IPS-15b (cell line): ENCODE measurements at regions not wholly inside any gene's neighbourhood (a gene's known extent, or its start where the extent isn't known, plus 50 kb on each side); places are given as distances from the start of the nearest gene placed in this dataset.

Experiments used
- H3K27me3 ChIP-seq: one replicate; pipeline ENCODE4 v1.6.1; 2013; ENCODE audit warnings: low read length; ENCODE audit not compliant: control insufficient read depth, insufficient read depth
- H3K36me3 ChIP-seq: one replicate; pipeline ENCODE4 v1.6.1; 2013; ENCODE audit warnings: low read length; ENCODE audit not compliant: control insufficient read depth, insufficient read depth
- H3K4me1 ChIP-seq: one replicate; pipeline ENCODE4 v1.6.1; 2013; ENCODE audit warnings: mild to moderate bottlenecking, low read length; ENCODE audit not compliant: control insufficient read depth, insufficient read depth
- H3K4me3 ChIP-seq: one replicate; pipeline ENCODE4 v1.5.1; 2013; ENCODE audit warnings: low read depth, low read length
- H3K9ac ChIP-seq: one replicate; pipeline ENCODE4 v1.6.1; 2013; ENCODE audit warnings: low read depth, mild to moderate bottlenecking, low read length
- H3K9me3 ChIP-seq: one replicate; pipeline ENCODE4 v1.6.1; 2013; ENCODE audit warnings: mild to moderate bottlenecking, low read length; ENCODE audit not compliant: control insufficient read depth, insufficient read depth

DNA sequence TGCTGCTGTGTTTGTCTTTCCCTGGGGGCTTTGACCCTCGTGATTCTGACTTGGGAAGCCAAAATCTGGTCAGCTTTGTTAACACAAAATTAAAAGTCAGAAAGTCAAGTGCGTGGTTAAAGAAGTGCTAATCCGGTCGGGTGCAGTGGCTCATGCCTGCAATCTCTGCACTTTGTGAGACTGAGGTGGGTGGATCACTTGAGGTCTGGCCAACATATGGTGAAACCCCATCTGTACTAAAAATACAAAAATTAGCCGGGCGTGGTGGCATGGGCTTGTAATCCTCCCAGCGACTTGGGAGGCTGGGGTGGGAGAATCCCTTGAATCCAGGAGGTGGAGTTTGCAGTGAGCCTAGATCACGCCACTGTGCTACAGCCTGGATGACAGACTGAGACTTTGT, 844.6 kb downstream of the VRK1 start:
- Histone ChIP-seq H3K4me1 (peaks cover 32% of the 10 kb centered on the region), H3K36me3 (no peaks in the 10 kb centered on the region), H3K9ac (no peak overlapping the region), H3K4me3 (no peak overlapping the region), H3K27me3 (no peaks in the 10 kb centered on the region), H3K9me3 (no peaks in the 10 kb centered on the region)

GRCh38 chr14:97642631-97643030, 845.4 kb downstream of the VRK1 start:
- no peak overlapping the region for H3K9ac ChIP-seq
- H3K27me3 ChIP-seq, result no peaks in the 10 kb centered on the region
- H3K36me3 ChIP-seq, result no peaks in the 10 kb centered on the region
- H3K4me3 ChIP-seq, result no peak overlapping the region
- H3K4me1 ChIP-seq, result peaks cover 25% of the 10 kb centered on the region
- H3K9me3 ChIP-seq, result no peaks in the 10 kb centered on the region

DNA sequence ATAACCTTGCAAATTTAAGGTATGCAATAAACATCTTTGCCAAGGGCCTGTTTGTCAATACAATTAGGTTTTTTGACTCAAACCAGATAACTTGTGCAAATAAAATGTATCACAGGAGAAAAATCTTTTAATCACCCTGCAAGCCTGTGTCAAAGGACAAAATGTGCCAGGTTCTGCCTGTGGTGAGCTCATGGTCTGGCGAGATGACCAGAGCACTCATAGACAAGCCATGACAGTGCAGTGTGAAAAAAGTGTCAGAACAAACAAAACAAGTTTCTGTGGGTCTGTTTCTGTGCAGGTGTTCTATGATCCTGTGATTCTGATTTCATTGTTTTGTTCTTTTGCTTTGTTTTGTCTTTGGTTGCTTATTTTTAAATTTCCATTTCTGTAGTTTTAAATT, 847.2 kb downstream of the VRK1 start:
- H3K27me3 ChIP-seq, result no peaks in the 10 kb centered on the region
- H3K4me3 ChIP-seq, result no peak overlapping the region
- no peaks in the 10 kb centered on the region for H3K36me3 ChIP-seq
- H3K4me1 ChIP-seq, result peaks cover 9% of the 10 kb centered on the region
- no peak overlapping the region for H3K9ac ChIP-seq
- H3K9me3 ChIP-seq, result no peaks in the 10 kb centered on the region

GRCh38 chr14:97649752-97650151, 852.6 kb downstream of the VRK1 start:
- Histone ChIP-seq H3K9ac (no peak overlapping the region), H3K36me3 (no peaks in the 10 kb centered on the region), H3K27me3 (no peaks in the 10 kb centered on the region), H3K4me1 (peaks cover under 1% of the 10 kb centered on the region), H3K9me3 (no peaks in the 10 kb centered on the region), H3K4me3 (no peak overlapping the region)

GRCh38 chr14:97655169-97655948, 858.2 kb downstream of the VRK1 start:
- H3K9ac ChIP-seq, result no peak overlapping the region
- H3K4me3 ChIP-seq, result no peak overlapping the region
- peaks cover 9% of the 10 kb centered on the region for H3K4me1 ChIP-seq
- H3K9me3 ChIP-seq, result no peaks in the 10 kb centered on the region
- no peaks in the 10 kb centered on the region for H3K36me3 ChIP-seq
- no peaks in the 10 kb centered on the region for H3K27me3 ChIP-seq

DNA sequence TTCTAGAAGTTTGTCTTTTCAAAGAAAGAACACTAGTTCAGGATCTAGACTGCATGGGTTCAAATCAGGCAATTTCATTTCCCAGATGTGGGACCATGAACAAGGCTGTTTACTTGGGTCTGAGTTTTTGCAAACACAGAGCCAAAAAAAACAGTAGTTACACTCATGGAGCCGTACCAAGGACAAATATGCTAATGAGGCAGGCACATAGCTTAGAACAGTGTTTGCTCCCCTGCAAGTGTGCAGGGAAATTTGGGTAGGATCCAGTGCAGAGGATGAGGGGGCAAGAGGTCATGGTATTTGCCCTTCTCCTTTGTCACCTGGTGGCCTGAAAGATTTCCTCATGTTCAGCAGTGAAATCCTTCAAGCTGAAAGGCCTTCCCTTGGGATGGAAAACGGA, 860.4 kb downstream of the VRK1 start:
- Histone ChIP-seq H3K27me3 (no peaks in the 10 kb centered on the region), H3K9me3 (no peaks in the 10 kb centered on the region), H3K36me3 (no peaks in the 10 kb centered on the region), H3K4me3 (no peak overlapping the region), H3K4me1 (peaks cover 9% of the 10 kb centered on the region), H3K9ac (no peak overlapping the region)

GRCh38 chr14:97687944-97688630, 890.9 kb downstream of the VRK1 start:
- Histone ChIP-seq H3K4me1 (peaks cover 5% of the 10 kb centered on the region), H3K9me3 (no peaks in the 10 kb centered on the region), H3K9ac (no peak overlapping the region), H3K4me3 (no peak overlapping the region), H3K27me3 (no peaks in the 10 kb centered on the region), H3K36me3 (no peaks in the 10 kb centered on the region)

DNA sequence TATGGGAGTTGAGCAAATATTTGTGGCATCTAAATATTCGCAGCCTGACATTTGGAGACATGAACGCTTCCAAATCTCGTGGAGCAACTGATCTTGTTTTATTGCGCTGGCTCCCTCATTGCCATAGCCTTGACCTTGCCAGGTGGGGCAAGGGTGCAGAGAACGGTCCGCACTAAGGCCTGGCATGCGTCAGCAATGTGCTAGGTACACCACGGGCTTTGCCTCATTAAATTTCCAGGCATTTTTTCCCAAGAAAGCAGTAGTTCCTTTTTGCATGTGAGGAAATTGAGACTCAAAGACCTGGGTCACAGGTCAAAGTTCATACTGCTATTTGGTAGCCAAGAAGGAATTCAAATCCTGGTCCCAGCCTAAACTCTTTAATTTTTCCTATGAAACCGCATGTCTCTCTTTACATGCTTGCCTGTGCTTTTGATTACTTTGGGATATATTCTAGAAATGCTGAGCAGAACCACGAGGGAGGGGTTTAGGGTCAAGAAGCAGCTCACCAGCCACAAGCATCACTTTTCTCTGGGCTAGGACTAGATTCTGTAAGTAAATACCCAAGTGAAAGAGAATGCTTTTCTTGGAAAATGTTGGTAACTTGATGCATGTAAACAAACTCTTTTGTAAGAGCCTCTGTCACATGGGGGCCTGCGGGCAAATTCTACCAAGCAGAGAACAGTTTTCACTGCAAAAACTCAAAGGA, 891.6 kb downstream of the VRK1 start:
- H3K4me1 ChIP-seq, result peaks cover 5% of the 10 kb centered on the region
- H3K27me3 ChIP-seq, result no peaks in the 10 kb centered on the region
- no peak overlapping the region for H3K9ac ChIP-seq
- no peak overlapping the region for H3K4me3 ChIP-seq
- H3K36me3 ChIP-seq, result no peaks in the 10 kb centered on the region
- no peaks in the 10 kb centered on the region for H3K9me3 ChIP-seq

DNA sequence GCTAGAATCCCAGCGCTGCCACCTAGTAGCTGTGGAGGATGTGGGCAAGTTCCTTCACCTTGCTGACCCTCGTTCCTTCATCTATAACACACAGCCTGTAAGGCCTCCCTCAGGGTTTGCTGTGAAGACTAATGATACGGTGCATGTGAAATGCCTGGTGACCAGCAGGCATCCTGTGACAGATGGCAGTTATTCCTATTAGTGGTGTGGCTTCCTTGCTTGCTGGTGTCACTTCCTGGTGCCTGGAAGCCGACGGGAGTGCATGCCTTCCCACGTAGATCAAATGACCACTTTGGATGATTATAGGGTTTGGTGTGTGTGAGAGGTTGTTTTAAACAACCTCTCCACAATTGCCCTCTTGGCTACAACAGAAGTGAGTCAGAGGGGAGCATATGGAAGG, 894.9 kb downstream of the VRK1 start:
- H3K4me1 ChIP-seq, result no peaks in the 10 kb centered on the region
- H3K27me3 ChIP-seq, result no peaks in the 10 kb centered on the region

GRCh38 chr14:97695456-97695981, 898.3 kb downstream of the VRK1 start:
- Histone ChIP-seq H3K27me3 (no peaks in the 10 kb centered on the region), H3K4me1 (no peaks in the 10 kb centered on the region), H3K4me3 (no peak overlapping the region), H3K9me3 (peaks cover 3% of the 10 kb centered on the region), H3K9ac (no peak overlapping the region), H3K36me3 (no peaks in the 10 kb centered on the region)

More for the DNA sequence above, 894.9 kb downstream of the VRK1 start:
- Histone ChIP-seq H3K9ac (no peak overlapping the region), H3K4me3 (no peak overlapping the region), H3K9me3 (no peaks in the 10 kb centered on the region), H3K36me3 (no peaks in the 10 kb centered on the region)

DNA sequence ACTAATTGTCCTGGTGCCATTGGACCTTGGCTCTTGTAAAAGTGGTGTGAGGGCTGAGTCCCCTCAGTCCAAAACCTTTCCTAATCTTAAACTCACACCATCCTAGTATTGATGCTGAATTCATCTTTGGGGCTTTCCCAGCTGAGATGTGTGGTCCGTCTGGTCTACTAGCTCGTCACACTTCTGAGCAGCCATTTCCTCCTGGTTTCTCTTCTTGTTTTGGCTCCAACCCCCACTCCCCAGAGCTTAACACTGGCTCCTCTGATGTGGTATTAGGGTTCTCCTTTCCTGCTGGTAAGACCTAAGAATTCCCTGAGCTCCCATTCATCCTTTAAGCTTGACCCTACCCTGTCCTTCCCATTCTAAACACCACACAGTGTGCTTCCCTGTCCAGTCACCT, 900.6 kb downstream of the VRK1 start:
- no peaks in the 10 kb centered on the region for H3K36me3 ChIP-seq
- peaks cover 3% of the 10 kb centered on the region for H3K9me3 ChIP-seq
- H3K4me3 ChIP-seq, result no peak overlapping the region
- H3K27me3 ChIP-seq, result no peaks in the 10 kb centered on the region
- no peaks in the 10 kb centered on the region for H3K4me1 ChIP-seq
- no peak overlapping the region for H3K9ac ChIP-seq
